Stimulated activated CD4-positive, alpha-beta T cell treated with anti-CD3 and anti-CD28 coated beads, Interleukin-1b, Interleukin-23, amount 100 ng/mL, for 1 hour (primary cell): ENCODE measurements at regions not wholly inside any gene's neighbourhood (a gene's known extent, or its start where the extent isn't known, plus 50 kb on each side); places are given as distances from the start of the nearest gene placed in this dataset.

Source experiments
- DNase-seq, 2 donors: peaks; one replicate each; pipeline ENCODE4 v3.0.0-alpha.2; 2020; ENCODE audit warnings: low read depth in 2 of 2

DNA sequence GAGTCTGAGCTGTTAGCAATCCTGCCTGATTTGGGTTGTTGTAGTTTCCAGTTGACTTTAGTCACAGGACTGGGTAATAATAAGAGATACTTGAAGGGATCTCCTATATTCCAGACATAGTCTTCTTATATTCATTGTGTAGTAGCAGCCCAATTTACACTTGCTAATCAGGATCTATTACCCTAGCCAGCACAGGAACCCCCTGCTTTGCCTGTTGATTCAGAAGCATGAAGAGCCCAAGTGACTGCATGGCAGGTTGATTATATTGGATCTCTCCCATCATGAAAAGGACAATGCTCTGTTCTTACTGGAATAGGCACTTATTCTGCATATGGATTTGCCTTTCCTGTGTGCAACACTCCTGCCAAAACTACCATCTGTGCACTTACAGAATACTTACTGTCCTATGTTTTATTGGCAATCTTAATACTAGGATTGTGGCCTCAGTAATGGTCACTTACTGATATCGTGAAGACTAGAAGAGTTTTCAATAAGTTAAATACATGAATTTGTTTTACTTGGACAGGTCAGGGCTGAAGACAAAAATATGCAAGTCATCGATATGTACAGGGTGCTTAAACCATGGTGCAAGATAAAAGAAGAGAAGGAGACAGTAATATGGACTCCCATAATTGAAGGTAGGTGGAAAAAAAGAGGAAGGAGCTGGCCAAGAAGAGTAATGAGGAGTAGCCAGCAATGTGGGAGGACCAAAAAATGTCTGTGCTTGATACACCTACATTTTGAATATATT is 304.1 kb downstream of the MCTP2 start:
- DNase-seq, result no peak

DNA sequence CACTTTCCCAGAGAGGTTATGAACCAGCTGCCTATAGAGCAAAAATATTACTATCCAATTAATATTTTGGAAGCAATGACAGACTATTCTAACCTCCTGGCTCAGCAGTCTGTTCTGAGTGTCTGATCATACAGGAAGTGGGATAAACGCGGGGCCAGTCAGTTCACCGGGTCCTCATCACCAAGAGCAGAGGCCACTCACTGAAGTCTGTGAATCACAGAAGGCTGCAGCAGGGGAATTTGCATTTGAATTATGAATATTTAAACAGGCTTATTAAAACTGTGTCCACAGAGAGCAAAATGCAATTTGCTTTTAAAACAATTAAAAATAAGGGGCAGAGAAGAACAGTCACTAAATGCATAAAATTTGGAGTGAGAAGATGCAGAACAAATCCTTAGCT is 305.2 kb downstream of the MCTP2 start:
- no peak for DNase-seq

DNA sequence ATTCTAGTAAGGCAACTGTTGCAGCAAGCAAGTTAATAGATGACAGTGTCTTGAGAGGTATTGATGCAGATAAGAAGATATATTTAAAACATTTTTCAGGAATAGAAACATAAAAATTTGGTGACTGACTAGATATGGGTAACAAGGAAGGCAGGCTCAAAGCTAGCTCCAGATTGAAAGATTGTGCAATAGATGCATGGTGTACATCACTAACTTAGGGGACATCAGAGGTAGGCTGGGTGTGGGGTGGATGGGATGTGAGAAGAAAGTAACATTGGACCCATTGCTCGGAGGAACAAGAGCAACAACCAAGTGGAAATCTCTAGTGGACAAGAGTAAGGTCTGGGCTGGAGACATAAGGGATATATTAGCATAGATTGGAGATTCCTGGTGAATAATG is 306.9 kb downstream of the MCTP2 start:
- no peak for DNase-seq

- DNase-seq, result no peak
Observed at GRCh38 chr15:94542391-94542790, 311.0 kb downstream of the MCTP2 start.

GRCh38 chr15:94546808-94547207 is 315.4 kb downstream of the MCTP2 start:
- no peak for DNase-seq

DNA sequence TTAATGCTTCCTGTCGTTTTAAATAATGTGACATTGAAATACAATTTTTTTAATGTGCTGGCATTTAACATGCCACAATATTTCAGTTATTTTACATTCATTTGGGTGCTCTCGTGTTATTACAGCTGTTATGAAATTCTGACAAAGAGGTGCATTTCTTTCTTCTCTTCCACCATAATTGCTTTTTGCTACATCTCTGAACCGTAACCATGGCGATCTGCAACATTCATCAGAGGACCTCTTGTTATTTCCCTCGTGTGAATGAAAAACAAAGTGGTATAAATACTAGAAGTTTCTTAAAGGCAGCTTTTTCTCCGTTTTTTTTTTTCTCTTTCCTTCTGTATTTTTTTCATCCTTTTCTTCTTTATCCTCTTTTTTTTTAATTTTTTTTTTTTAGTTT is 316.4 kb downstream of the MCTP2 start:
- no peak for DNase-seq

- DNase-seq, result no peak
Observed at GRCh38 chr15:94555841-94556519, 324.6 kb downstream of the MCTP2 start.

- DNase-seq, result no peak
Observed at GRCh38 chr15:94561036-94561689, 329.8 kb downstream of the MCTP2 start.

GRCh38 chr15:94563456-94563855 is 332.1 kb downstream of the MCTP2 start:
- no peak for DNase-seq

- DNase-seq, result no peak
Observed at GRCh38 chr15:94576889-94577533, 345.6 kb downstream of the MCTP2 start.

GRCh38 chr15:94579286-94579685 is 347.9 kb downstream of the MCTP2 start:
- no peak for DNase-seq

GRCh38 chr15:94580211-94580885 is 349.0 kb downstream of the MCTP2 start:
- no peak for DNase-seq

DNA sequence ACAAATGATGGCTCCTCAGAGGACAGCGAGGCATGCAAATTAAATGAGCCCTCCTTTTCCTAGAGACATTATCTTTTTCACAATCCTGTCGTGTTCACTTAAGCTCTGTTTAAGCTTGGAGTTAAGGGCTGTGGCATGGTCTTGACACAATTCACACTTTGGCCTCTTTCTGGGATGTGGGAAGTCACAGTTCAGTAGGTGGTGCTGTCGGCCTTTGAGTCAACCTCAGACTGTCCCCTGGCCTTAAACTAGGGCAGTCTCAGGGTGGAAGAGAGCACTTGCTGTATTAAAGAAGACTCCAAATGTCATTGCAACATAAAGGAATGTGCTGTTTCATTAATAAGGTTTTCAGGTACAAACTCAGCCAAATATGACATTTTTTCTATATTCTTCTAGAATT is 351.0 kb downstream of the MCTP2 start:
- no peak for DNase-seq

GRCh38 chr15:94584833-94585244 is 353.5 kb downstream of the MCTP2 start:
- no peak for DNase-seq

DNA sequence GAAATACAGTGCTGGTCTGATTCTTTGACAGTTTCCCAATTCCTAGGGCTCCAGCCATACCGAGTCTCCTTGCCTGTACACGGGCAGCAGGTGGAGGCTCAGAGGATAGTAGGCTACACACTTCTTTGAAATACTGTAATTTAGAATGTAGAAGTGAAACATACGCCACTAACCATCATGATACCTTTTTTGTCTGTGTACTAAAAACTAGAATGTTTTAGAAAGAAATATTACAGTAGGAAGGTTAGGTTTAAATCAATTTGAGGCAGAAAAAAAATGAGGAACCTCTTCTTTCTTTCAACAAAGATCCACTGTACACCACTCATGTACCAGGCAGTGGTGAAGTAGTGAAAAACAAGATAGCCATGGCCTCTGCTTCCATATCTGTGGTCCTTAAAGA is 354.7 kb downstream of the MCTP2 start:
- DNase-seq, result no peak

DNA sequence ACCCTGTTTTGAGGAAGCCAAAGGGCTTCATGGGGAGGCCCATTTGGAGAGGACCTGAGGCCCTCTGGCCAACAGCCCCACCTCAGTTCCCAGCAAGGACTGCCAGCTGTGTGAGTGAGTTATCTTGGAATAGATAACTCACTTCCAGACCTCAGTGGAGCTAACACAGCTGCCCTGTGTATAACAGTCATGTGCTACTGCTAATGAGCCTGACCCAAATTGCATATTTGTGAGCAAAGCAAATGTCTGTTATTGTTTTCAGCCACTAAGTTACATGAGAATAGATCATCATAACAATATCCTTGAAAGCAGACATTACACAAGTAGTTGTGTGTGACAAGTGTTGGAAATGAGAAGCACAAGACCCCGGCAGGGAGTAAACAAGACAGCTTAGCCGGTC is 355.8 kb downstream of the MCTP2 start:
- DNase-seq, result no peak

- DNase-seq, result no peak
Observed at GRCh38 chr15:94588993-94589392, 357.6 kb downstream of the MCTP2 start.

DNA sequence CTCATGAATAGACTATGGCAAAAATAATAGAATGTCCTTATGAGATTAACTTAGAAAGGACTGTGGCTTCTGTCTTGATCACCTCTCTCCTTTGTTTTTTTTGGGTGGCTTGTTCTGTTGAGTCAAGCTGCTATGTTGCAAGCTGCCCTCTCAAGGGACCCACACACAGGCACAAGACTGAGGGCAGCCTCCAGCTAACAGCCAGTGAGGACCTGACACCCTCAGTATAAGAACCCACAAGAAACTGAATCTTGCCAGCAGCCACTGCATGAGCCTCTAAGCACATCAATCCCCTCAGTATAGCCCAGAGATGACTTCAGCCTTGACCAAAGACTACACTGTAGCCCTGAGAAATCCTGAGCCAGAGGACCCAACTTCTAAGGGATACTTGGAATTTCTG is 361.1 kb downstream of the MCTP2 start:
- no peak for DNase-seq

DNA sequence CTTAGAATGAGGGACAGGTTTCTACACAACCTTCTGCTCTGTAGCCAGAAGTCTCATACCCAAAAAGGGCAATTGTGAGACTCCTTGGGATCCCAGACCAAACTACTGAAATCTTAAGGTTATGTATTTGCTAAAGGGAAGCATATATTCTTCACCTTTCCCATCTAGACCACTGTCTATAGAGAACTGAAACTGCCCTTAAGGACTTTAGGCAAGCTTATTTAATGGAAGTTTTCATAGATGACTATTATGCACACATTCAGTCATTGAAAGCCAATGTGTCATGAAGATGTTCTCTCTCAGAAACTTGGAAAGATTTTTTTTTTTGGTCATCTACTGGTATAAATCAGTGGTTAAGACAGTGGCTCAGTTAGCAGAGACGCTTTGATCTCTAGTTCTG is 365.3 kb downstream of the MCTP2 start:
- DNase-seq, result no peak

DNA sequence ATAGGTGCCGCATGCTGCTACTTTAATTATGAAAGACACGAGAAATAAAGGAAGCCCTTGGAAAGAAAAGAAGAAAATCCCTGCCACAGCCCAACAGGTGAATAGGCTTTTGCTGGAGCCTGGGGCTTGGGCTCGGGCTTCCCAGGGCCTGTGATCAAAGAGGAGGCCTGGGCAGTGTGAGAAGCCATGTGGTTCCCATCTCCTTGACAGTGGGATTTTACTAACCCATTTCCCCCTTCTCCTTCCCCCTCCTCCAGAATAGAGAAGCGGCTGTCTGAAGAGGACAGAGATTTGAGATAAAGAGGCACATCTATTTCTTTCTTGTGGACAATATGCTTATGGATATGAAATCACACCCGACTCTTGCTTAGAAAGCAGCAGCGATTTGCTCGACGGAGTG is 369.1 kb downstream of the MCTP2 start:
- DNase-seq, result no peak

GRCh38 chr15:94602754-94603470 is 371.6 kb downstream of the MCTP2 start:
- DNase-seq, result no peak
